GM21737 (cell line): ENCODE measurements at regions not wholly inside any gene's neighbourhood (a gene's known extent, or its start where the extent isn't known, plus 50 kb on each side); places are given as distances from the start of the nearest gene placed in this dataset.
"Not testable (repeated sequence)": the region's sequence is repeated elsewhere in the genome, so short reads cannot be mapped to it uniquely, and the experiment has no call there.

Experiments used
- ATAC-seq: cut with Tn5 transposase; IDR thresholded peaks from one replicate; pipeline ENCODE4 v1.9.1; 2021; ENCODE audit warnings: mild to moderate bottlenecking, moderate library complexity; ENCODE audit not compliant: unreplicated experiment

DNA sequence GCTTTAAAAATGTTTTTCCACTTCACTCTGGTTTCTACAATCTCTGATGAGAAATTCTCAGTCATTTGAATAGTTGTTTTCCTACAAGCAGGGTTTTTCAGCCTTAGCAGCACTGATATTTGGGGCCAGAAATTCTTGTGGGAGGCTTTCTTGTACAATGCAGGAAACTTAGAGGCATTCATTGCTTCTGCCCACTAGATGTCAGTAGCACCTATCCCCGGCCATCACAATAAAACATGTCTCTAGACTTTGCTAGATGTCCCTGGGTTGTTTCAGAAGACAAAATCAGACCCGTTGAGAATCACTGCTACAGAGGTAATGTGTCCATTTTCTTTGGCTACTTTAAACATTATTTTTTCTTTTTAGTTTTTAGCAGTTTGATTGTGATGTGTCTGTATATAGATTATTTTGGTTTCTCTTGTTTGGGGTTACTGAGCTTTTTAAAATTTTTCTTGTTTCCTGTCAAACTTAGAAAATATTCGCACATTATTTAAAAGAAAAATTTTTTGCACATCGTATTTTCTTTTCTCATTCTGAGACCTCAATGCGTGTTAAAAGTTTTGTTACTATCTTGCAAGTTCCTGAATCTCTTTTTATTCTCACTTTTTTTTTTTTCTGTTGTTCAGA lies 60.8 kb upstream of the CCDC179 start:
- peak; percentile 86 for ATAC-seq

DNA sequence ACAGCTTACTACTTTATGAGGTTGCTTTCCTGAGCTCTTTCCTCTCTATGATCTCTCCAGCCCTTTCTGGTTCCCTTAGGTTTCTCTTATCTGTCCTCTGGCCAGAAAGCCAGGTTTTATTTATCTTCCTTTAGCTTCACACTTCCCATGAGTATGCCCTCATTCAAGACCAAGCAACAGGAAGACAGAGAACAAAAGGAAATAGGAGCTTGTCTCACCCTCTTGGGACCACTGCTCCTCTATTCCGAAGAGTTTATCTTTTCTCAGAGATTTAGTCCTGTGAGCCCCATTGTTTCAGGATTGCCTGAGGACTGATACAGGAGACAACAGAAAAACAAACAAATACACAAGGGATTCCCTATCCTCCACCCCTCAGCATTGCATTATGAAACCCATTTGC lies 62.4 kb upstream of the CCDC179 start:
- ATAC-seq = no peak

DNA sequence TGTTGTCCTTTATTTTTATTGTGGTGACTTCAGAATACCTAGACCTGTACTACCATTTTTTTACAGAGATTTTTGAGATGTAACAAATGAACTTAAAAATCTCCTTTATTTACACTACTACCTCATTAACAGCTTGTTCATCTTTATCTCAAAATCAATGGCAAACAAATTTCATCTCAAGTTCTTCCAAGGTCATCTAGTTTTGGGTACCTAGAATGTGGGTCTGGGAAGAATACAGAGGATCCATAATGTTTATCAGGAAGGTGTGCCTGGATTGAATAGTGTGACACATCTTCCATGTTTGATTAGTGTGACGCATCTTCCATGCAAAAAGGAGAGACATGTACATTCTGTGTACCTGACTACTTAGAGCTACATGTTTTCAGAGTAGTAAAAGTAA lies 63.3 kb upstream of the CCDC179 start:
- ATAC-seq = no peak

DNA sequence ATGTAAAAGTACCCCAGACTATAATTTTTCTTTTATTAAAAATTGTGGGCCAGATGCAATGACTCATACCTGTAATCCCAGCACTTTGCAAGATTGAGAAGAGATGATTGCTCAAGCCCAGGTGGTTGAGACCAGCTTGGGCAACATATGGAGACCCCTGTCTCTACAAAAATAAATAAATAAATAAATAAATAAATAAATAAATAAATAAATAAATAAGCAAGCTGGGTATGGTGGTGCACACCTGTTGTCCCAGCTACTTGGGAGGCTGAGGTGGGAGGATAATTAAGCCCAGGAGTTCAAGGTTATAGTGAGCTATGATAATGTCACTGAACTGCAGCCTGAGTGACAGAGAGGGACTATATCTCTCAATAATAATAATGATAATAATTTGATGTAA lies 66.1 kb upstream of the CCDC179 start:
- ATAC-seq = no peak

DNA sequence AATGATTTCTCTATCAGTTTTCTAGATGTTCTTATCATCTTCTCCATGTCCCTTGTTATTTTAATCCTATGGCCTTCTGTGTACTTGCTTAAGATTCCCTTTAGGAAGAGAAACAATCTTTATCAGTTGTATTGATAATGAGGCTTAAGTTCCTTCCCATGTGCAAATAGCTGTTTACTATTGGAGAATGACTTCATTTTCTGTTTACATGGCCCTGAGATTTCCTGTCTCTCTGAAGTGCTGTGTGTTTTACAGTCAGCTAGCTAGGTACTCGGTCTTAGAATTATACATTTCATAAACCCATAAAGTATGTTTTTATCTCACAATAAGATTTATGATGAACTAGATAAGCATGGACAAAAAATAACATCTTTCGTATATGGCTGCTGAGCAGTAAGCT lies 67.5 kb upstream of the CCDC179 start:
- no peak for ATAC-seq

GRCh38 chr11:22928207-22928917 lies 68.1 kb upstream of the CCDC179 start:
- no peak for ATAC-seq

DNA sequence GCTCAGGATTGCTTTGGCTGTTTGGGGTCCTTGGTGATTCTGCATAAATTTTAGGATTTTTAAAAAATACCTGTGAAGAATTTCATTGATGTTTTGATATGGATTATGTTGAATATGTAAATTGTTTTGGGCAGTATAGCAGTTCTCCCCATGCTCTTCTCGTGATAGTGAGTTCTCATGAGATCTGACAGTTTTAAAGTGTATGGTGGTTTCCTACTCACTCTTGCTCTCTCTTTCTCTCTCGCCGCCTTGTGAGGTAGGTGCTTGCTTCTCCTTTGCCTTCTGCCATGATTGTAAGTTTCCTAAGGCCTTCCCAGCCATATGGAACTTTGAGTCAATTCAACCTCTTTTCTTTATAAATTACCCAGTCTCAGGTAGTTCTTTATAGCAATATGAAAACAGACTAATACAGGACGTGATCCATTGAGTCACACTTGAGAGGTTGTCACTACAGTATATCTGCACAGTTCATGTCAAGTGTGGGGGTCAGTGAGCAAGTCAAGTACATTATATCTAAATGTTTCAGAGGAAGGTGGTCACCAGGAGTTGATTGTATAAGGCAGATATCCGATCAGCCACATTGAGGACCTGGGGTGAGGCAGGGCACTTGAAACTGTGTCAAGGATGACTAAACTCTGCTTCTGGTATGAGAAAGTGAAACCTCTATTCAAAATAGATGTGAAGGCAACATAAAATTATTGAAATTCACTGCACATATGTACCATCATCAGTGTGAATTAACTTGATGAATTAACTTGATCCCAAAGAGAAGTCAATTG lies 70.7 kb upstream of the CCDC179 start:
- ATAC-seq = peak; percentile 95

GRCh38 chr11:22938691-22939090 lies 78.4 kb upstream of the CCDC179 start:
- no peak for ATAC-seq

DNA sequence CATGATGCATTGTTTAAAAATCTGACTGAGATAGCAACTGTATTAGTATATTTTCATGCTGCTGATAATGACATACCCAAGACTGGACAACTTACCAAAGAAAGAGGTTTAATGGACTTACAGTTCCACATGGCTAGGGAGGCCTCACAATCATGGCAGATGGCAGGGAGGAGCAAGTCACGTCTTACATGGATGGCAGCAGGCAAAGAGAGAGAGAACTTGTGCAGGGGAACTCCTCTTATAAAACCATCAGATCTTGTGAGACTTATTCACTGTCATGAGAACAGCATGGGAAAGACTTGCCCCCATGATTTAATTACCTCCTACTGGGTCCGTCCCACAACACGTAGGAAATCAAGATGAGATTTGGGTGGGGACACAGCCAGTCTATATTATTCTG lies 81.3 kb upstream of the CCDC179 start:
- not testable (repeated sequence) for ATAC-seq

DNA sequence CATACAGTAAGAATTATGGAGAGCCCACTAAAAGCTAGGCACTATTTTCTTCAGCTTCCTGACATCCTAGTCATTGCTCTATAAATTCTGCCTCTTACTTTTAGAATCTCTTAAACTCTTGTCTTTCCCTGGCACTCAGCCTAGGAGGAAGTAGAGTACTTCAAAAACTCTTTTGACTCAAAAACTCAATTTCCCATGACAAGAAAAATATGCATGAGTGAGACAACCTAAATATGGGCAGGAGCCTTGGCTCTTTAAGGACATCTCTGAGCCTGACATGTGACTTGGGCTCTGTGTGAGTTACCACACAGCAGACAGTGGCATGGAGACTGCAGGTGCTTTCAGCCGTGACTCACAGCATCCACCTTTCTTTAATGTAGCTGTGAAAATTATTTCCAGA lies 97.5 kb upstream of the CCDC179 start:
- no peak for ATAC-seq

- no peak for ATAC-seq
Measured at GRCh38 chr11:22974251-22974650, 114.0 kb upstream of the CCDC179 start.

DNA sequence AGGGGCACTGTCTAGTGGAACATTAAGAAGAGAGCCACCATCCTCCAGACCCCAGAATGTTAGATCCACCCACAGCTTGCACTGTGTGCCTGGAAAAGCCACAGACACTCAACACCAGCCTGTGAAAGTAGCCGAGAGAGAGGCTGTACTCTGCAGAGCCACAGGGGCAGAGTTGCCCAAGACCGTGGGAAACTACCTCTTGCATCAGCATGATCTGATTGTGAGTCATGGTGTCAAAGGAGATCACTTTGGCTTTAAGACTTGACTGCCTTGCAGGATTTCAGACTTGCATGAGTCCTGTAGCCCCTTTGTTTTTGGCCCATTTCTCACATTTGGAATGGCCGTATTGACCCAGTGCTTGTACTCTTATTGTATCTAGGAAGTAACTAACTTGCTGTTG lies 115.9 kb upstream of the CCDC179 start:
- ATAC-seq = no peak

DNA sequence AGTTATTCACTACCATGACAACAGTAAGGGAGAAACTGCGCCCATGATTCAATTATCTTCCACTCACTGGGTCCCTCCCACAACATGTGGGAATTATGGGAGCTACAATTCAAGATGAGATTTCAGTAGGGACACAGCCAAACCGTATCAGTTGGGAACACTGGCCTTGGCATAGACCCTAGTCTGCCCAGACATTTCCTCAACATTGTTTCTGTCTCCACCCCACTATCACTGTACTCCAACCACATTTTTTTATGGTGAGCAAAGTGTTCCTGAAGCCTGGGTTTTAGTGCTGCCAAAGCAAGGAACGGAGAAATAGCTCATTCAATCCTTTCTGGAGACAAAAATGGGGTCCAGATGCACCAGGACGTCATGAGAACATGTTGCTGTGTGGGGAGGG lies 122.6 kb upstream of the CCDC179 start:
- no peak for ATAC-seq

DNA sequence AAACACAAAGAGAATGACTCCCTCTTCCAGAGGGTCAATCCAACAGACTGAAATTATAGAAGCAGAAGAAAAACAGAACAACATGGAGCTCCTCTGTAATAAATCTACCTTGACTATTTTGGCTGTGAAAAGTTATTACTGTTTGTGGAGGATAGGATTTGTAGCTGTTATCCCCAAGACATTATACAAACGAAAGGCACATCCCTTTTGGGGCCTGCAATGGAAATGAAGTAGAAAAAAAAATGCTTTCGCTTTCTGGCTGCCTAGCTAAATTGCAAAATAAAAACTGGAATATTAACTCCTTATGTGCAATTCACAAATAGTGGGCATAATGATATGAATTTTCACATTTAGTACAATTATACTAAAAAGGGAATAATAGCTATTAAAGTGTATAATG lies 123.8 kb upstream of the CCDC179 start:
- ATAC-seq = no peak

DNA sequence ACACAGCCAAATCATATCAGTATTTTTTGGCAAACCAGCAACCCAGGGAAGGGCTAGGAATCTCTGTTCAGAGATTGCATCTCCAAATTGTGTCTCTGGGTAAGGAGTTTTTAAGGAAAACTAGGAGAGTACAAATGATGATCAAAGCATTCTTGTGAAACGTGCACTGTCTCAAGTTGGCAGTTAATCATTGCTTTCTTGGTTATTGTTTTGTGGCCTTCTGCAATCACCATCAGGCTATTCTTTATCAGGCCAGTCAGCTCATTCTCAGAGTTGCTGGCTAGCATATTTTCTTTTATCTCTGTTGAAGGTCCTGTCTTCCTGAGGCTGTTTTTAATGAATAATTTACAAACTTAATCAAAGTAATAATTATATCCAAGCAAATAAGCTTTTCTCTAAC lies 129.1 kb upstream of the CCDC179 start:
- ATAC-seq = no peak

DNA sequence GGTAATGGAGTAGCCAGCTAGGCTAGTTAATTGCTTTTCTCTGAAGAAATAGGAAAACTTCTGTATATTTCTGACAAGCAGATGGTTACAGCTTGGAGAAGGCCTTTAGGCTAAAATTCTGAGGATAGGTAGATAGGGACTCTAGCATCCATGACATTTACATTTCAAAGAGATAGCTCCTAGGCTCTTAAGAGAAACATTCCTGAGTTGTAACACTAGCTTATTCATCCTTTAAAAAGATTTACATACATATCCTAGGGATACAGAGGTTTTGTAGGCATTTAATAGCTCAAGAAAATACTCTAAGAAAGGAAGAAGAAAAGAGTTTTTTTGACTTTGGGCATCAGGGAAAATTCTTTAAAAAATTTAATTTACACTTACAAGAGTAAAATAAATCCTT lies 130.9 kb upstream of the CCDC179 start:
- no peak for ATAC-seq

DNA sequence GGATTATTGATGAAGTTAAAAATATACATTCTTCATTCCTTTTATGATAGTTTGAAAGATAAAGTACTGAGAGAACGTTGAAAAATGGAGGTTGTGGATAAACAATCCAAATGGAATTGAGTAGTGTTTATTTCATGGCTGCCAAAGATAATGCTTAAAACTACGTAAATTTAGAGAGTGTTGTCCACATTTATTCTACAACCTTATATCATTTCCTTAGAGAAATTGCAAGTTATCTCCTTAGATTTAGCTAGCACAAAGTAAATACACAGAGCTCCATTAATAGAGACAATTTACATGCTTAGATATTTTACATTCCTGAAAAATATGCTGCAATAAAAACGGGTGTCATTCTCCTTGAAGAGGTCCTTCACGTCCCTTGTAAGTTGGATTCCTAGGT lies 146.5 kb upstream of the CCDC179 start:
- ATAC-seq = no peak

DNA sequence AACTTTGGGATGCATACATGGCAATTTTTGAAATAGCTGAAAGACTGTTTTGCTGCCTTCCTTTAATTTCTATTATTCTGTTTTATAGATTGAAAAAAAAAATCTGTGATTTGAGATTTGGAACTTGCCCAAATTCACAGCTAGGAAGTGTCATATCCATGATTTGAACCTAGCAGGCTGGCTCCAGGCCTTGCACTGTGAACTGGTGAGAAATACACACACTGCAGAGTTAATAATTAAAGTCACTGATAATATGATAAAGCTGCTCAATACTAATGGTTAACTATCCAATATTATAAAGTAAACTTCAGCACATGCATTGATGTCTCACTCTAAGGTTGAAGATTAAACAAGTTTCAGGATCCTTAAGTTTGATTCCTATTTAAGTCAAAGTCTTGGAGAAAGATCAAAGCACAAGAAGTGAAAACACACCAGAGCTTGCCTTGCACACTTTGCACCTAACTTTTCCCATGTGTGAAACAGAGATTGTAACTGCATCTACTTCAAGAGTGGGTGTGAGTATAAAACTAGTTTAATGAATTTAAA lies 150.6 kb upstream of the CCDC179 start:
- ATAC-seq = no peak

DNA sequence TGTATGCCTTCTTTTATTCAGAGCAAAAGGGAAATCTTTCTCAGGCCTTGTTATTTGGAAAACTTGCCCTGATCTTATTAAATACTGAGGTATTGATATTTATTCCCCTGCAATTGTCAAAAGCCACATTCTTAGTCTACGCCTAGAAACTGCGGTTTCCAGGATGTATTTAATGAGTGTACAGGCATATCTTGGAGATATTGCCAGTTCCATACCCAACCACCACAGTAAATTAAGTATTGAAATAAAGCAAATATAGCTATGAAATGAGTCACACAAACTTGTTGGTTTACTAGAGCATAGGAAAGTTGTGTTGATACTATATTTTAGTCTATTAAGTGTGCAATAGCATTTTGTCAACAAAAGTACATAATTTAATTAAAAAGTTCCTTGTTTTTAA lies 152.7 kb upstream of the CCDC179 start:
- no peak for ATAC-seq

- no peak for ATAC-seq
Measured at GRCh38 chr11:23013509-23013908, 153.2 kb upstream of the CCDC179 start.

- peak; percentile 50 for ATAC-seq
Measured at GRCh38 chr11:23021287-23021863, 161.1 kb upstream of the CCDC179 start.
